Gastroesophageal sphincter (tissue), 3 donors: ENCODE measurements at regions not wholly inside any gene's neighbourhood (a gene's known extent, or its start where the extent isn't known, plus 50 kb on each side); places are given as distances from the start of the nearest gene placed in this dataset.

Experiments
- POLR2AphosphoS5 ChIP-seq: sonication (generic); formaldehyde crosslinking; IDR thresholded peaks from one replicate; pipeline ENCODE4 v1.6.1; 2017; ENCODE audit warnings: antibody characterized with exemption
- TF ChIP-seq, protein P1 (sequence below), 4 experiments: fragments of 200-600 bp in 2 of 4; fragments of 450-650 bp in 2 of 4; sonication (generic) in 1 of 4; IDR thresholded peaks; one replicate each; pipeline ENCODE4 v1.5.1; 2017 to 2019; ENCODE audit warnings: antibody characterized with exemption in 4 of 4, mild to moderate bottlenecking in 2 of 4, moderate library complexity in 2 of 4

DNA sequence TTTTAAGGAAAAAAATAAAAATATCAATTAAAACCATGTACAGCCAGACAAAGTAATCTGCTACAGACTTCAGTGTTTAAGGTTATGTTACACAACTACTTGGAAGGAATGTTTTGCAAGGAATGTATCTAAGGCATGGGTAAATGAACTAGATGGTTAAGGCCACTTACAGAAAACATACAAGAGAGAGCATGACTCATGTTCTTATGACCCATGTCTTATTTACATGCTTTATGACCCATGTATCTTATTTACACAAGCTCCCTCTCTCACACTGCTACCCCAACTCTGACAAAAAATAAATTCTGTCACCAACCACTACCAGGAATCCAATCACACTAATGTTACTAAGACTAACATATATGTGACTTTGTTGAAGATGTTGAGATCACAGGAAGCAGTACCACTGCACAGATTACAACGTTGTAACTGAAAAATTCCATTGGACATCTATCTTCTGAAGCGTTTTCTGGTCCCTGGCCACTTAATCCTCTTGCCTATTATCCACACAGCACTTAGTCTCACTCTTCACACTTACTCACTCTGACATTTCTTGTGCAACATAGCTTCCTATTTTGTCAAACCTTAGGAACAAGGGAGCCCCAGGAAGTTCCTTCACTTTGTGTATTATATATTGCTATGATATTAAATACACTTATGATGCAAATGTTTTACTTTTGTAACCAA, 1630.1 kb upstream of the C9orf72 start:
- TF ChIP-seq, protein P1, sequence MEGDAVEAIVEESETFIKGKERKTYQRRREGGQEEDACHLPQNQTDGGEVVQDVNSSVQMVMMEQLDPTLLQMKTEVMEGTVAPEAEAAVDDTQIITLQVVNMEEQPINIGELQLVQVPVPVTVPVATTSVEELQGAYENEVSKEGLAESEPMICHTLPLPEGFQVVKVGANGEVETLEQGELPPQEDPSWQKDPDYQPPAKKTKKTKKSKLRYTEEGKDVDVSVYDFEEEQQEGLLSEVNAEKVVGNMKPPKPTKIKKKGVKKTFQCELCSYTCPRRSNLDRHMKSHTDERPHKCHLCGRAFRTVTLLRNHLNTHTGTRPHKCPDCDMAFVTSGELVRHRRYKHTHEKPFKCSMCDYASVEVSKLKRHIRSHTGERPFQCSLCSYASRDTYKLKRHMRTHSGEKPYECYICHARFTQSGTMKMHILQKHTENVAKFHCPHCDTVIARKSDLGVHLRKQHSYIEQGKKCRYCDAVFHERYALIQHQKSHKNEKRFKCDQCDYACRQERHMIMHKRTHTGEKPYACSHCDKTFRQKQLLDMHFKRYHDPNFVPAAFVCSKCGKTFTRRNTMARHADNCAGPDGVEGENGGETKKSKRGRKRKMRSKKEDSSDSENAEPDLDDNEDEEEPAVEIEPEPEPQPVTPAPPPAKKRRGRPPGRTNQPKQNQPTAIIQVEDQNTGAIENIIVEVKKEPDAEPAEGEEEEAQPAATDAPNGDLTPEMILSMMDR (IDR thresholded peaks at IDR 0.05) = no peak
- TF ChIP-seq POLR2AphosphoS5 = no peak
